Esophagus squamous epithelium (tissue), 5 donors: ENCODE measurements at regions not wholly inside any gene's neighbourhood (a gene's known extent, or its start where the extent isn't known, plus 50 kb on each side); places are given as distances from the start of the nearest gene placed in this dataset.

Source experiments
- DNase-seq: peaks from one replicate; lab custom pipeline; 2025; lab: John Stamatoyannopoulos, UW
- H3K27ac ChIP-seq, 4 donors: fragments of 200-600 bp; sonication (generic); one replicate each; pipeline ENCODE4 v1.5.1; 2016 to 2019; ENCODE audit warnings: mild to moderate bottlenecking in 1 of 4
- H3K27me3 ChIP-seq, 4 donors: fragments of 200-600 bp; sonication (generic); 1 replicate in 3 of 4; 2 replicates in 1 of 4; pipeline versions ENCODE4 v1.5.1 to v1.6.0; 2017 to 2021; ENCODE audit warnings: antibody characterized with exemption in 1 of 4
- H3K36me3 ChIP-seq, 3 donors: fragments of 200-600 bp; sonication (generic); one replicate each; pipeline ENCODE4 v1.5.1; 2016 to 2019
- H3K4me1 ChIP-seq, 3 donors: fragments of 200-600 bp; sonication (generic); one replicate each; pipeline ENCODE4 v1.5.1; 2017 to 2019
- H3K4me3 ChIP-seq, 4 donors: fragments of 200-600 bp; sonication (generic); 1 replicate in 3 of 4; 2 replicates in 1 of 4; pipeline ENCODE4 v1.5.1; 2016 to 2019; ENCODE audit warnings: mild to moderate bottlenecking in 2 of 4, moderate library complexity in 1 of 4
- H3K9me3 ChIP-seq, 3 donors: fragments of 200-600 bp; sonication (generic); one replicate each; pipeline ENCODE4 v1.5.1; 2016 to 2019
- POLR2A ChIP-seq, 4 donors: fragments of 450-650 bp; IDR thresholded peaks; one replicate each; pipeline ENCODE4 v1.6.1; 2017; ENCODE audit warnings: antibody characterized with exemption in 4 of 4, mild to moderate bottlenecking in 4 of 4, moderate library complexity in 3 of 4
- WGBS, 2 donors: methylation state at CpG; one replicate each; pipeline ENCODE4 v1.1.5; 2018; 5-methylcytosine and 5-hydroxymethylcytosine counted together
- intact Hi-C: fragments of 100-400 bp; cut with DNase I; formaldehyde crosslinking; loops from one replicate; pipeline ENCODE4 v1.15.0; 2022
- TF ChIP-seq, protein P1 (sequence below), 6 experiments: fragments of 450-650 bp in 4 of 6; fragments of 200-600 bp in 2 of 6; sonication (generic) in 2 of 6; IDR thresholded peaks; one replicate each; pipeline ENCODE4 v1.5.1; 2016 to 2019; ENCODE audit warnings: antibody characterized with exemption in 6 of 6, mild to moderate bottlenecking in 4 of 6, moderate library complexity in 4 of 6
- donor health status: DM: yes; HTN: yes; CAD: no.

GRCh38 chr18:33851546-33852078, 273.6 kb downstream of the ASXL3 start:
- TF ChIP-seq, protein P1, sequence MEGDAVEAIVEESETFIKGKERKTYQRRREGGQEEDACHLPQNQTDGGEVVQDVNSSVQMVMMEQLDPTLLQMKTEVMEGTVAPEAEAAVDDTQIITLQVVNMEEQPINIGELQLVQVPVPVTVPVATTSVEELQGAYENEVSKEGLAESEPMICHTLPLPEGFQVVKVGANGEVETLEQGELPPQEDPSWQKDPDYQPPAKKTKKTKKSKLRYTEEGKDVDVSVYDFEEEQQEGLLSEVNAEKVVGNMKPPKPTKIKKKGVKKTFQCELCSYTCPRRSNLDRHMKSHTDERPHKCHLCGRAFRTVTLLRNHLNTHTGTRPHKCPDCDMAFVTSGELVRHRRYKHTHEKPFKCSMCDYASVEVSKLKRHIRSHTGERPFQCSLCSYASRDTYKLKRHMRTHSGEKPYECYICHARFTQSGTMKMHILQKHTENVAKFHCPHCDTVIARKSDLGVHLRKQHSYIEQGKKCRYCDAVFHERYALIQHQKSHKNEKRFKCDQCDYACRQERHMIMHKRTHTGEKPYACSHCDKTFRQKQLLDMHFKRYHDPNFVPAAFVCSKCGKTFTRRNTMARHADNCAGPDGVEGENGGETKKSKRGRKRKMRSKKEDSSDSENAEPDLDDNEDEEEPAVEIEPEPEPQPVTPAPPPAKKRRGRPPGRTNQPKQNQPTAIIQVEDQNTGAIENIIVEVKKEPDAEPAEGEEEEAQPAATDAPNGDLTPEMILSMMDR (IDR thresholded peaks at IDR 0.05) = no peak
- DNase-seq = no peak
- no peak overlapping the region for H3K27ac ChIP-seq
- H3K36me3 ChIP-seq = no peaks in the 10 kb centered on the region
- H3K27me3 ChIP-seq = no peaks in the 10 kb centered on the region
- no peaks in the 10 kb centered on the region for H3K9me3 ChIP-seq
- intact Hi-C loops = no loop called here
- no peaks in the 10 kb centered on the region for H3K4me1 ChIP-seq
- no peak overlapping the region for H3K4me3 ChIP-seq
- 82 to 94% methylated on average over 3 of the region's 3 CpGs for WGBS, 2 donors

DNA sequence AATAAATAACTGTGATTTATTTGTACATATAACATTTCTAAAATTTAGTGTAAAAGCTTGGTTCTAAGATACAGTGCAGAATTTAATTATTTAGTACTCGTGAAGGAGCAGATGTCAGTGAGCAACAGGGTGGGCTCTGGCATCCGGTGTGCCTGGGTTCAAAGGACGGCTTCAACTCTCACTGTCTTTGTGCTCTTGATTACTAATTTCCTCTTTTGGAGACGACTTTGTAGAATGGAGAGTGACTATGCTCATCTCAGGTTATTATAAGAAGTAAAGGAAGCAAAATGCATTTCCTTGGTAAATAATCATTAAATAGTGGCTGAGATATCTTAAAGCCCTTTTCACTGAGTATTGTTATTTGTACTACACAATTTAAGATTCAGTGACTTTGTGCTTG, 271.7 kb downstream of the ASXL3 start:
- no peaks in the 10 kb centered on the region for H3K9me3 ChIP-seq
- H3K4me1 ChIP-seq = no peaks in the 10 kb centered on the region
- WGBS, 2 donors = 44 to 51% methylated on average over 4 of the region's 4 CpGs
- TF ChIP-seq, protein P1 (IDR thresholded peaks at IDR 0.05) = no peak
- no peak for TF ChIP-seq POLR2A (IDR thresholded peaks at IDR 0.05)
- no peak overlapping the region for H3K4me3 ChIP-seq
- H3K27me3 ChIP-seq = no peaks in the 10 kb centered on the region
- DNase-seq = no peak
- H3K27ac ChIP-seq = no peak overlapping the region
- no peaks in the 10 kb centered on the region for H3K36me3 ChIP-seq
- intact Hi-C loops = no loop called here

GRCh38 chr18:33844232-33844631, 266.2 kb downstream of the ASXL3 start:
- no peak for TF ChIP-seq POLR2A (IDR thresholded peaks at IDR 0.05)
- TF ChIP-seq, protein P1 (IDR thresholded peaks at IDR 0.05) = no peak
- WGBS, 2 donors = 68 to 69% methylated on average over 3 of the region's 3 CpGs
- no peaks in the 10 kb centered on the region for H3K36me3 ChIP-seq
- H3K4me1 ChIP-seq = peaks cover 0 to 7% (median 0%) of the 10 kb centered on the region in 3 donors
- H3K27ac ChIP-seq = no peak overlapping the region
- no peaks in the 10 kb centered on the region for H3K9me3 ChIP-seq
- H3K4me3 ChIP-seq = no peak overlapping the region
- DNase-seq = no peak
- intact Hi-C loops = no loop called here
- H3K27me3 ChIP-seq = no peaks in the 10 kb centered on the region

DNA sequence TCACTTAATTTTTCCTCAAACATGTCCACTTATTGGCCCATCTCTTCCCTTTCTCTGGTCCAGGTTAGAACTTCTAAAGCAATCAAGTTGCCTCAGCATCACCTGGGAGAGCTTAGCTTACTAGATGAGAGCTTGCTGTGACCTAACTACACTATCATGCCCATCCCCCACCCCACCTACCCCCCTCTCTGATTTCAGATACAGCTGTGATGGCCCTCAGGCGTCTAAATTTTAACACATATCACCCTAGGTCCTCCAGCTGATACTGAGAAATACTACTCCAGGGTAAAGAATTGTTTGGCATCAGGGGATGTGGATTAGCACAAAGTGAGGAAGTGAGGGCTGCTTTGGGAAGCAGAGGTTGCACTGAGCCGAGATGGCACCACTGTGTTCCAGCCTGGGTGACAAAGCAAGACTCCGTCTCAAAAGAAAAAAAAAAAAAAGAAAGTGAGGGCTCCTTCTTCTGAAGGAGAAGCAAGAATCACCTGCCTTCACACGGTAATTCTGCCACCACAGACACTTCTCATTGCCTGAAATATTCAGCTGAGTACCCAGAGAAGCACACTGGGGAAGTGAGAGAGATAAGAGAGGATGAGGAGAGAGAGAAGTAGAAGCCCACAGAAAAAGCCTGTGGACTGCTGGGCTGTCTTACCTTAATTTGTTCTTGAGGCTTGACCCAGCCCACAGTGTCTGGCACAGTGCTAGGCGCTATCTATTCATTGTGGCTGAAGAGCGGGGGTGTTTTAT, 263.4 kb downstream of the ASXL3 start:
- intact Hi-C loops = no loop called here
- Histone ChIP-seq H3K4me3 (no peak overlapping the region), H3K27ac (no peak overlapping the region), H3K4me1 (peaks cover 0 to 14% (median 0%) of the 10 kb centered on the region in 3 donors), H3K36me3 (no peaks in the 10 kb centered on the region), H3K9me3 (no peaks in the 10 kb centered on the region), H3K27me3 (no peaks in the 10 kb centered on the region)
- TF ChIP-seq, protein P1 (IDR thresholded peaks at IDR 0.05) = no peak
- TF ChIP-seq POLR2A (IDR thresholded peaks at IDR 0.05) = no peak
- WGBS, 2 donors = 59 to 78% methylated on average over 5 to 6 of the region's 6 CpGs
- no peak for DNase-seq

DNA sequence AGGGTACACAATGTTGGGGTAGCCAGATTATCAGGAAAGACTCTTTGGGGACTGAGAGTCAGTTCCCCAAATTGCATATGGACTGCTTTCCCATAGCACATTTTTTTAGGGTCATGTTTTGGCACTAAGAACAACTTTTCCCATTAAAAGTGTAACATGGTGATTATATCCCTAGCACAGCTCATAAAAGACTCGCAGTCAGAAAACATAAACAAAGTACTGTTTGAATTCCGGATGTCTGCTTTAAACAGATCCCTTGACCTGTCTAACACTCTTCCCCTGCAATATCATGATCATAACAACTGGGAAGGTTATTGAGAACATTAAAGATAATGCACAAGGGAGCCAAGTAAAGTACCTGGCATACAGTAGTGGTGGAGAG, 262.2 kb downstream of the ASXL3 start:
- H3K9me3 ChIP-seq = no peaks in the 10 kb centered on the region
- H3K27me3 ChIP-seq = no peaks in the 10 kb centered on the region
- intact Hi-C loops = no loop called here
- no peak overlapping the region for H3K27ac ChIP-seq
- no peaks in the 10 kb centered on the region for H3K36me3 ChIP-seq
- DNase-seq = no peak
- WGBS, 2 donors = 46 to 59% methylated on average over 2 of the region's 2 CpGs
- H3K4me1 ChIP-seq = peaks cover 0 to 14% (median 0%) of the 10 kb centered on the region in 3 donors
- TF ChIP-seq, protein P1 (IDR thresholded peaks at IDR 0.05) = no peak
- no peak for TF ChIP-seq POLR2A (IDR thresholded peaks at IDR 0.05)
- H3K4me3 ChIP-seq = no peak overlapping the region
